ENCODE measurements at regions not wholly inside any gene's neighbourhood (a gene's known extent, or its start where the extent isn't known, plus 50 kb on each side); places are given as distances from the start of the nearest gene placed in this dataset.

GRCh38 chr2:6471419-6471818 is 394.3 kb downstream of the CMPK2 start:
- no peak for TF ChIP-seq CTCF (IDR thresholded peaks at IDR 0.05)

GRCh38 chr2:6474161-6475140 is 391.3 kb downstream of the CMPK2 start:
- no peak for TF ChIP-seq CTCF (IDR thresholded peaks at IDR 0.05)

DNA sequence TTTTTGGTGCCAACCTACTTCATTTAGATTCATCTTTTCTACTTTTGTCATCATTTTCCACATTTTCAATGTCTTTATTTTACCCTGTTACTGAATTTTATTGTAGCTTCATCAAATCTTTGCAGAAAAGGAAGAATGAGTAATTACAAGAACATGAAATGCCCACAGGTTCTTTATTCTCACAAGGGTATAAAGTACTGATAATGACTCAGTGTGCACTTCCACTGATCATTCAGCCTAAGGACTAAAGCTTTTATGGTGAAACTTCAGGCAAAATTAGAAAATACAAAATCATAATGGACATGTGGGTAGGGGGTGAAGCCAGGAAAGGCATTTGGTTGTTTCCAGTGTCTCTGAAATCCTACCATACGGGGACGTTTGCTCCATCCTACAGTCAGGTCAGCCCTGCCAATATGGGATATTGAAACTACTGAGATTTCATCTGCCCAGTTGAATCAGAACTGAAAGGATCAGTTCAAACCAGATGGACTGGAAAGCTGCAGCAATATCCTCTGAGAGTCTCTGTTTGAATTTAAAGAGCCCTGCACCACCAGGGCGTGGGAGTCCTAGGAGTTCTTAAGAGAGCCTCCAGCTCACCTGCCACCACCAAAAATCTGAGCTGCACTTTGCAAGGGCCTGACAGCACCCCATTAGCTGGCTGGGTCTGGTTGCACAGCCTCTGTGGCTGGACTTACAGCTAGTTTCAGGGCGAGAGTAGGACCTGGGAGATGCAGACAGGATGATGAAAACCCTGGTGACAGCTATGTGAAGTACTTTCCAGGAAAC is 390.4 kb downstream of the CMPK2 start:
- no peak for TF ChIP-seq CTCF (IDR thresholded peaks at IDR 0.05)

- TF ChIP-seq CTCF (IDR thresholded peaks at IDR 0.05), result no peak
Measured at GRCh38 chr2:6480514-6480913, 385.2 kb downstream of the CMPK2 start.

GRCh38 chr2:6482256-6482655 is 383.5 kb downstream of the CMPK2 start:
- no peak for TF ChIP-seq CTCF (IDR thresholded peaks at IDR 0.05)

DNA sequence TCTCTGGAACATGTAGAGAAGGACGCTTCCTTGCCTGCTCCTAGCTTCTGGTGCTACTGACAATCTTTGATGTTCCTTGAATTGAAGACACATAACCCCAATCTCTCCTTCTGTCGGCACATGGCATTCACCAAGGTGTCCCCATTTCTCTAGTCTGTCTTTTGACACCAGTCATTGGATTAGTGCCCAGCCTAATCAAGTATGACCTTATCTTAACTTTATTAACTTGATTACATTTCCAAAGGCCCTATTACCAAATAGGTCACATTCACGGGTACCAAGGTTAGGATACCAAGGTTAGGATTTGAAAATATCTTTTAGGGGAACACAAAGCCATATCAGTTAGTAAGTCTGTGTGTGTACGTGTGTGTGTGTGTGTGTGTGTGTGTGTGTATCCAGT is 377.9 kb downstream of the CMPK2 start:
- no peak for TF ChIP-seq CTCF (IDR thresholded peaks at IDR 0.05)

GRCh38 chr2:6492573-6492972 is 373.1 kb downstream of the CMPK2 start:
- no peak for TF ChIP-seq CTCF (IDR thresholded peaks at IDR 0.05)

All from LNCAP (cell line).